ENCODE measurements at regions not wholly inside any gene's neighbourhood (a gene's known extent, or its start where the extent isn't known, plus 50 kb on each side); places are given as distances from the start of the nearest gene placed in this dataset.
"Not testable (repeated sequence)": the region's sequence is repeated elsewhere in the genome, so short reads cannot be mapped to it uniquely, and the experiment has no call there.

- DNase-seq (ENCODE audit: low read depth in 2 of 2); H3K4me3 ChIP-seq (replicated peaks in 1 of 2; ENCODE audit: low read depth in 2 of 2, low read length in 2 of 2): not testable (repeated sequence)
Measured at GRCh38 chr2:89305623-89306022, 614.1 kb downstream of the RPIA start.

- DNase-seq (ENCODE audit: low read depth in 2 of 2); H3K4me3 ChIP-seq (replicated peaks in 1 of 2; ENCODE audit: low read depth in 2 of 2, low read length in 2 of 2): not testable (repeated sequence)
Measured at GRCh38 chr2:89306869-89307637, 615.6 kb downstream of the RPIA start.

- DNase-seq (ENCODE audit: low read depth in 2 of 2); H3K4me3 ChIP-seq (replicated peaks in 1 of 2; ENCODE audit: low read depth in 2 of 2, low read length in 2 of 2): not testable (repeated sequence)
Measured at GRCh38 chr2:89318990-89319389, 627.5 kb downstream of the RPIA start.

DNA sequence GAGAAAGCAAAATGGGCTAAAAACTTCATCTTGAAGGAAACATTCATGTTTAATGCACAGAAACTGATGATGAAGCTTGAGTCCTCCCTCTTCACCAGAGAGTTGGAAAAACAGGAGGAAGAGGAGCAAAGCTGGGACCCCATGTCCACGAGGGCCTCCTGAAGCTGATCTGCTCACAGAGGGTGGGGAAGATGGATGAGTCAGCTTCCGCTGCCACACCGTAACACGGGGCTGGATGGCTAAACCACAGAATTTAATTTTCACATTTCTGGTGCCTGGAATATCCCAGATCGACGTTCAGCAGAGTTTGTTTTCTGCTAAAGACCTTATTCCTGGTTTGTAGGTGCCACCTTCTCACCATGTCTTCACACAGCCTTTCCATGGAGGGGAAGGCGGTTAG is 634.4 kb downstream of the RPIA start:
- H3K4me3 ChIP-seq (replicated peaks in 1 of 2; ENCODE audit: low read depth in 2 of 2, low read length in 2 of 2); DNase-seq (ENCODE audit: low read depth in 2 of 2): not testable (repeated sequence)

- H3K4me3 ChIP-seq (replicated peaks in 1 of 2; ENCODE audit: low read depth in 2 of 2, low read length in 2 of 2); DNase-seq (ENCODE audit: low read depth in 2 of 2): not testable (repeated sequence)
Measured at GRCh38 chr2:89326455-89326854, 635.0 kb downstream of the RPIA start.

DNA sequence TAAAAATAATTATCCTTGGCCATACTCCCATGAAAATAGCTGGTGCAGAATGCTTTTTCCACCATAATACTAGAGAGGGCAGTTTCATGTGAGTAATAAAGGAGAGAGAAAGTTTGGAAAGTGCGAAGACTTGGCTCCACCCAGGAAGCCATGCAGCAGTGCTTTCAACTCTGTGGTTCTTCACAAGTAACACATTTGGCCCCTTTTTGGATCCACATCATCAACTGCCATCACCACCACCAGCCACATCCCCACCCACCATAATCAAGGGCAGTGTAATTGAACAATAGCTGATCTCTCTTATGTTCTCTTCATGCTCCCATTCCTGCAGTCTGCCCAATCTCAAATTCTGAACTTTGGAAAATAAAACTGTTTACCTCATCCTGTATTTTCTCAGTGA is 637.3 kb downstream of the RPIA start:
- H3K4me3 ChIP-seq (replicated peaks in 1 of 2; ENCODE audit: low read depth in 2 of 2, low read length in 2 of 2): not testable (repeated sequence)

More for the DNA sequence above, 637.3 kb downstream of the RPIA start:
- not testable (repeated sequence) for DNase-seq (ENCODE audit: low read depth in 2 of 2)

All from cardiac fibroblast (primary cell).